ENCODE measurements at regions not wholly inside any gene's neighbourhood (a gene's known extent, or its start where the extent isn't known, plus 50 kb on each side); places are given as distances from the start of the nearest gene placed in this dataset.

DNA sequence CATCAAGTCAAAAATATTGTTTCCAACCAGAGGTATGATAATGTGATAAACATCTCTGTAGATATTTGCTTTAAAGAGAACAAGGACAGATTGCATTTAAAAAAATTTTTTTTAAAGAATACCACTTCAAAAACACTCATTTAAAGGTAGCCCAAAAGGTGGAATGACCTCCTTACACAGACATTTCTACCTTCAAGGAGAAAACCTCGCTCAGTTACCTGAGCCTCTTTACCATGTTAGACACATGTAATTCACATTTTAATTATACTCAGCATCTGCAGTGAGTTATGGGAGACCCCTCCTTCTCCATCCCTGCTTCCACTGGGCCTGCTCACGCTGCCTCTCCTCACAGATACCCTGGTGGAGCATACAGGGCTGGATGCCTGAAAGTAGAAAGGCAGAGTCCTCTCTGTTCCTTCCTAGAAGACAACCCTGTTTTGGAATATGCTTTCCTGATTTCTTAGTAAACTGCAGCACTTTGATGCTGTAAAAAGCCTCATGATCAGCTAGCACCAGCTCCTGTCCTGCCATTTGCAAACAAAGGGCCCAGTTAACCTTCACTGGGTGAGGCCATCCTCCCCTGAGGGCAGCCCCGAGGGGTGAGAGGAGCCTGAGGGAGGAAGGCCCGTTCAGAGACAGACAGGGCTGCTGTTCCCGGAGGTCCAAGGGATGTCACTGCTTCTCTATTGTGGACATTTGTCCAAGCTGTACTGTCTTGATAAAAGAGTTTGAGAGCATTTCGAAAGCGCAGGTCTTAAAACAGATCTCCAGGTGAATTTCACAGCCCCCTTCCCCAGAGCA lies 117.8 kb downstream of the IRS2 start:
- WGBS (ENCODE audit: extremely low coverage, insufficient coverage, insufficient read length), result no CpG with 5 or more reads among the region's 7 CpGs
- Histone ChIP-seq H4K8ac (ENCODE audit: low read depth, low read length) (no peak overlapping the region), H3K23ac (ENCODE audit: low read length) (no peak overlapping the region), H2AFZ (ENCODE audit: insufficient read depth, low read length, poor library complexity) (no peak overlapping the region), H2BK5ac (ENCODE audit: low read depth, low read length, poor library complexity) (no peak overlapping the region), H3K79me2 (ENCODE audit: control insufficient read depth, insufficient read depth, low read length, poor library complexity) (peaks cover 2% of the 10 kb centered on the region), H2BK12ac (ENCODE audit: low read length) (no peak overlapping the region), H3K9me3 (ENCODE audit: insufficient read depth, low read depth, low read length) (peaks cover 1% of the 10 kb centered on the region), H3K14ac (ENCODE audit: low read length) (no peak overlapping the region), H2AK5ac (ENCODE audit: low read length) (no peak overlapping the region), H4K91ac (ENCODE audit: low read depth, low read length) (no peak overlapping the region), H3K18ac (ENCODE audit: low read length) (no peak overlapping the region), H3K4me1 (ENCODE audit: control insufficient read depth in 1 of 2, insufficient read depth in 2 of 2, low read length in 2 of 2) (peaks cover 0 to 3% of the 10 kb centered on the region in 2 experiments), H3K4ac (ENCODE audit: low read depth, low read length) (no peak overlapping the region), H3K36me3 (ENCODE audit: control insufficient read depth in 1 of 2, insufficient read depth in 2 of 2, low read length in 2 of 2) (no peaks in the 10 kb centered on the region), H3K4me2 (ENCODE audit: low read length) (no peak overlapping the region), H3K79me1 (ENCODE audit: low read length) (no peaks in the 10 kb centered on the region), H3K9ac (ENCODE audit: low read length) (no peak overlapping the region), H4K12ac (ENCODE audit: low read depth, low read length) (no peak overlapping the region), H3K27ac (ENCODE audit: low read depth, low read length) (no peak overlapping the region), H3K4me3 (ENCODE audit: low read depth, low read length) (peak overlapping the region; percentile 15), H3K27me3 (ENCODE audit: insufficient read depth, low read length) (no peaks in the 10 kb centered on the region), H2BK120ac (ENCODE audit: insufficient read depth, low read length, poor library complexity) (no peak overlapping the region)
- peak in 1 of 2 donors; percentile 66 for DNase-seq

DNA sequence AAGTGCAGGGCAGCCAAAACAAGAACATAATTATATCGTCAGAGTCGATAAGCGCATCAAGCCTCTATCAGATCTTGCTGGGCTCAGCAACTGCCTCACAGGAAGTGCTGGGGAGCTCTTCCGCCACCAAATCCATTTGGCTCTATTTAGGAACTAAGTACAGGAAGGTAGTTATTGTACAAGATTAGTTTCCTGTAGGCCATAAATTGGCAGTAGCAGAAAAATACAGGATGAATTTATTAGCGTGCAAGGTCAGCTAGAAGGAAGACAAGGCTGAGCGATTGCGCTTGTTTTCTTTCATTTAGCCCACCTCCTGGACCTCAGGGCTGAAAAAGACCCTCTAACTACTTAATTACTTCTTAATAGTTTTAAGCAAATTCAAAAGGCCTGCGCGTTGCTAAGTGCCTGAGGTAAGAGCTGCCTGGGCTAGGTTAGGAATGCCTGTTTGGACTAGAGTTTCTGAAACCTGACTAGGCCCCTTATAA lies 118.5 kb downstream of the IRS2 start:
- H3K4ac ChIP-seq (ENCODE audit: low read depth, low read length), result no peak overlapping the region
- no peaks in the 10 kb centered on the region for H3K36me3 ChIP-seq (ENCODE audit: control insufficient read depth in 1 of 2, insufficient read depth in 2 of 2, low read length in 2 of 2)
- WGBS (ENCODE audit: extremely low coverage, insufficient coverage, insufficient read length), result no CpG with 5 or more reads among the region's 9 CpGs
- H3K79me1 ChIP-seq (ENCODE audit: low read length), result no peaks in the 10 kb centered on the region
- peaks cover 0 to 3% of the 10 kb centered on the region in 2 experiments for H3K4me1 ChIP-seq (ENCODE audit: control insufficient read depth in 1 of 2, insufficient read depth in 2 of 2, low read length in 2 of 2)
- no peak overlapping the region for H3K27ac ChIP-seq (ENCODE audit: low read depth, low read length)
- H3K23ac ChIP-seq (ENCODE audit: low read length), result no peak overlapping the region
- no peak overlapping the region for H3K14ac ChIP-seq (ENCODE audit: low read length)
- H2BK5ac ChIP-seq (ENCODE audit: low read depth, low read length, poor library complexity), result no peak overlapping the region
- H3K18ac ChIP-seq (ENCODE audit: low read length), result no peak overlapping the region
- H2BK12ac ChIP-seq (ENCODE audit: low read length), result no peak overlapping the region
- H4K12ac ChIP-seq (ENCODE audit: low read depth, low read length), result no peak overlapping the region
- H3K79me2 ChIP-seq (ENCODE audit: control insufficient read depth, insufficient read depth, low read length, poor library complexity), result peaks cover 2% of the 10 kb centered on the region
- peaks cover 1% of the 10 kb centered on the region for H3K9me3 ChIP-seq (ENCODE audit: insufficient read depth, low read depth, low read length)
- peak overlapping the region; percentile 52 for H3K9ac ChIP-seq (ENCODE audit: low read length)
- H2AK5ac ChIP-seq (ENCODE audit: low read length), result no peak overlapping the region
- H3K4me3 ChIP-seq (ENCODE audit: low read depth, low read length), result no peak overlapping the region
- no peaks in the 10 kb centered on the region for H3K27me3 ChIP-seq (ENCODE audit: insufficient read depth, low read length)
- H4K91ac ChIP-seq (ENCODE audit: low read depth, low read length), result no peak overlapping the region
- no peak overlapping the region for H3K4me2 ChIP-seq (ENCODE audit: low read length)
- no peak overlapping the region for H2BK120ac ChIP-seq (ENCODE audit: insufficient read depth, low read length, poor library complexity)
- peak in 1 of 2 donors; percentile 14 for DNase-seq
- H2AFZ ChIP-seq (ENCODE audit: insufficient read depth, low read length, poor library complexity), result no peak overlapping the region
- no peak overlapping the region for H4K8ac ChIP-seq (ENCODE audit: low read depth, low read length)

GRCh38 chr13:109667056-109667455 lies 119.3 kb downstream of the IRS2 start:
- no peak overlapping the region for H2BK5ac ChIP-seq (ENCODE audit: low read depth, low read length, poor library complexity)
- no peaks in the 10 kb centered on the region for H3K36me3 ChIP-seq (ENCODE audit: control insufficient read depth in 1 of 2, insufficient read depth in 2 of 2, low read length in 2 of 2)
- no peak overlapping the region for H4K12ac ChIP-seq (ENCODE audit: low read depth, low read length)
- H2AK5ac ChIP-seq (ENCODE audit: low read length), result no peak overlapping the region
- H3K79me1 ChIP-seq (ENCODE audit: low read length), result no peaks in the 10 kb centered on the region
- H3K14ac ChIP-seq (ENCODE audit: low read length), result no peak overlapping the region
- DNase-seq, result peak in 1 of 2 donors; percentile 29
- H3K4me1 ChIP-seq (ENCODE audit: control insufficient read depth in 1 of 2, insufficient read depth in 2 of 2, low read length in 2 of 2), result peaks cover 0 to 3% of the 10 kb centered on the region in 2 experiments
- no peak overlapping the region for H2BK12ac ChIP-seq (ENCODE audit: low read length)
- H3K27ac ChIP-seq (ENCODE audit: low read depth, low read length), result no peak overlapping the region
- H3K79me2 ChIP-seq (ENCODE audit: control insufficient read depth, insufficient read depth, low read length, poor library complexity), result peaks cover 2% of the 10 kb centered on the region
- no peak overlapping the region for H4K8ac ChIP-seq (ENCODE audit: low read depth, low read length)
- H3K4ac ChIP-seq (ENCODE audit: low read depth, low read length), result no peak overlapping the region
- H3K4me2 ChIP-seq (ENCODE audit: low read length), result no peak overlapping the region
- no CpG with 5 or more reads among the region's 13 CpGs for WGBS (ENCODE audit: extremely low coverage, insufficient coverage, insufficient read length)
- peaks cover 1% of the 10 kb centered on the region for H3K9me3 ChIP-seq (ENCODE audit: insufficient read depth, low read depth, low read length)
- no peak overlapping the region for H4K91ac ChIP-seq (ENCODE audit: low read depth, low read length)
- no peaks in the 10 kb centered on the region for H3K27me3 ChIP-seq (ENCODE audit: insufficient read depth, low read length)
- no peak overlapping the region for H3K23ac ChIP-seq (ENCODE audit: low read length)
- H3K4me3 ChIP-seq (ENCODE audit: low read depth, low read length), result no peak overlapping the region
- no peak overlapping the region for H3K9ac ChIP-seq (ENCODE audit: low read length)
- H3K18ac ChIP-seq (ENCODE audit: low read length), result no peak overlapping the region
- H2BK120ac ChIP-seq (ENCODE audit: insufficient read depth, low read length, poor library complexity), result no peak overlapping the region
- no peak overlapping the region for H2AFZ ChIP-seq (ENCODE audit: insufficient read depth, low read length, poor library complexity)

DNA sequence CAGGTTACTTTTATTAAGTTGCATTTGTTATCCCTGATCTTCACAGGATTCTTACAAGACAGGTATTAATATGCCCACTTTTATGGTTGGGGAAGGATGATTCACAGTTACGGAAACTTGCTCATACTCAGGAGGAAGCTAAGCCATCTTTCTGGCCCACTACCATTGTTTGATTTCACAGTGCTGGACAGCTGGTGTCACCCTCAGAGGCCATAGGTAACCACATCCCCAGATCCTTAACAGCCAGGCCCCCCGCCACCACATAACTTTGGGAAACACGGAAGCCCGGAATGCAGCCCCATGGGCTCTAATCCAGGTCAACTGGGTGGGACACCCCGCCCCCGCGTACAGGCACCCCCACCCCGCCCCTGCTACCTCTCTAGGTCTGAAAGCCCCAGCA lies 119.7 kb downstream of the IRS2 start:
- DNase-seq, result no peak
- no peaks in the 10 kb centered on the region for H3K27me3 ChIP-seq (ENCODE audit: insufficient read depth, low read length)
- H4K12ac ChIP-seq (ENCODE audit: low read depth, low read length), result no peak overlapping the region
- H4K91ac ChIP-seq (ENCODE audit: low read depth, low read length), result no peak overlapping the region
- H3K18ac ChIP-seq (ENCODE audit: low read length), result no peak overlapping the region
- H2BK5ac ChIP-seq (ENCODE audit: low read depth, low read length, poor library complexity), result no peak overlapping the region
- no peak overlapping the region for H3K4me3 ChIP-seq (ENCODE audit: low read depth, low read length)
- H3K4ac ChIP-seq (ENCODE audit: low read depth, low read length), result no peak overlapping the region
- H3K23ac ChIP-seq (ENCODE audit: low read length), result no peak overlapping the region
- H3K9ac ChIP-seq (ENCODE audit: low read length), result no peak overlapping the region
- H3K4me1 ChIP-seq (ENCODE audit: control insufficient read depth in 1 of 2, insufficient read depth in 2 of 2, low read length in 2 of 2), result peaks cover 0 to 3% of the 10 kb centered on the region in 2 experiments
- WGBS (ENCODE audit: extremely low coverage, insufficient coverage, insufficient read length), result no CpG with 5 or more reads among the region's 8 CpGs
- H4K8ac ChIP-seq (ENCODE audit: low read depth, low read length), result no peak overlapping the region
- H3K36me3 ChIP-seq (ENCODE audit: control insufficient read depth in 1 of 2, insufficient read depth in 2 of 2, low read length in 2 of 2), result no peaks in the 10 kb centered on the region
- no peak overlapping the region for H3K27ac ChIP-seq (ENCODE audit: low read depth, low read length)
- no peak overlapping the region for H2BK12ac ChIP-seq (ENCODE audit: low read length)
- H3K9me3 ChIP-seq (ENCODE audit: insufficient read depth, low read depth, low read length), result peaks cover 1% of the 10 kb centered on the region
- no peak overlapping the region for H2BK120ac ChIP-seq (ENCODE audit: insufficient read depth, low read length, poor library complexity)
- H3K14ac ChIP-seq (ENCODE audit: low read length), result no peak overlapping the region
- H3K79me1 ChIP-seq (ENCODE audit: low read length), result no peaks in the 10 kb centered on the region
- peaks cover 2% of the 10 kb centered on the region for H3K79me2 ChIP-seq (ENCODE audit: control insufficient read depth, insufficient read depth, low read length, poor library complexity)
- no peak overlapping the region for H2AFZ ChIP-seq (ENCODE audit: insufficient read depth, low read length, poor library complexity)
- H3K4me2 ChIP-seq (ENCODE audit: low read length), result no peak overlapping the region
- H2AK5ac ChIP-seq (ENCODE audit: low read length), result no peak overlapping the region

Measured in trophoblast cell (in vitro differentiated cells and primary cell).